Fibroblast of skin of abdomen (primary cell): ENCODE measurements at regions not wholly inside any gene's neighbourhood (a gene's known extent, or its start where the extent isn't known, plus 50 kb on each side); places are given as distances from the start of the nearest gene placed in this dataset.

Experiments
- DNase-seq: peaks from one replicate; pipeline ENCODE4 v3.0.0-alpha.2; 2013

DNA sequence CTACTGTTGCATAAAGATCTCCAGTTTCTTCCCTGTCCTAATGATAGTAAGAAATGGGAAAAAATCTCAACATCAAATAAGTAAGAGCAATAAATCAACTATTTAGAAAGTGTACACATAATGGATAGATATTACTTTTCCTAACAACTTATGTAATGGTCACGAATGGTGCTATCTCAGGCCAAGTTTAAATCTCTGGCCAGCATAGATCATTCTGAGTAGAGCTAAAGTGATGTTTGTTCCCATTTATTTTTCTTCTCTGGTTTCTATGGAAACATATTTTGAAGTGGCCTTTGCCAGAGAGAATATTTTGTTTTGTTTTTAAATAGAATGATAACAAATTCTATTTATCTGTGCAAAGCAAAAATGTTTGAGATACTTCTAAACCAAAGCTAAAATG, 249.7 kb upstream of the TTC14 start:
- DNase-seq = no peak

DNA sequence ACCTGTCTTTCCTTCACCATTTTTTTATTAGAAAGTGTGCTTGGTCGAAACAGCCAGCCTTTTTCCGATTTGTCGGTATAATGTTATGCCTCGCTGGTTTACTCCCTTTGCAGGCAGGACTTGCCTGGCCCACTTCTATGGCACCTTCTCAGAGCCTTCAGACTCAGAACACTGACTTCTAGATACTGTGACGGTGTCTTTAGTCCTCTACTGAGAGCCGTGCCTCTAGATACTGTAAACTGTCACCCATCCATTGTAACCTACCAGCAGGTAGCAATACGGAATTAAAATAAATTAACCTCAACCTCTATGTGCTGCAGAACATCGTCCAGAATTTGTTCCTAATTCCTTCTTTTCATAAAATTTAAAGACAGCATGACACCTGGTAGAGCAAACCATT, 247.7 kb upstream of the TTC14 start:
- DNase-seq = no peak

DNA sequence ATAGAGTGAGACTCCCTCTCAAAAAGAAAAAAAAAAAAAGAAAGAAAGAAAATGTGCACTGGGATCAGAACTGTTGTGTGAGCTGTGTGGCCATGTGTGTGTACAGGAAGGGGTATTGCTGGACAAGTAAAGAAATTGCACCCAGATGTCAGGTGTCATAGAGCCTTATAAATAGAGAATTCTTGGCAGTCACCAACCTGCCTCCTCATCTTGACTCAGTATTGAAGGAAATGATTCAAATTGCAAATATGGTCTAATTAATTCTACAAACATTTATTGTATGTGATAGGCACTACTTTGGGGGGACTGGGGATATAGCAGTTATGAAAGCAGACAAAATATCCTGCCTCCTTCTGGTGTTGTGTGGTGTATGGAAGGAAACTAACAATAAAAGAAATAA, 243.8 kb upstream of the TTC14 start:
- peak; percentile 63 for DNase-seq

DNA sequence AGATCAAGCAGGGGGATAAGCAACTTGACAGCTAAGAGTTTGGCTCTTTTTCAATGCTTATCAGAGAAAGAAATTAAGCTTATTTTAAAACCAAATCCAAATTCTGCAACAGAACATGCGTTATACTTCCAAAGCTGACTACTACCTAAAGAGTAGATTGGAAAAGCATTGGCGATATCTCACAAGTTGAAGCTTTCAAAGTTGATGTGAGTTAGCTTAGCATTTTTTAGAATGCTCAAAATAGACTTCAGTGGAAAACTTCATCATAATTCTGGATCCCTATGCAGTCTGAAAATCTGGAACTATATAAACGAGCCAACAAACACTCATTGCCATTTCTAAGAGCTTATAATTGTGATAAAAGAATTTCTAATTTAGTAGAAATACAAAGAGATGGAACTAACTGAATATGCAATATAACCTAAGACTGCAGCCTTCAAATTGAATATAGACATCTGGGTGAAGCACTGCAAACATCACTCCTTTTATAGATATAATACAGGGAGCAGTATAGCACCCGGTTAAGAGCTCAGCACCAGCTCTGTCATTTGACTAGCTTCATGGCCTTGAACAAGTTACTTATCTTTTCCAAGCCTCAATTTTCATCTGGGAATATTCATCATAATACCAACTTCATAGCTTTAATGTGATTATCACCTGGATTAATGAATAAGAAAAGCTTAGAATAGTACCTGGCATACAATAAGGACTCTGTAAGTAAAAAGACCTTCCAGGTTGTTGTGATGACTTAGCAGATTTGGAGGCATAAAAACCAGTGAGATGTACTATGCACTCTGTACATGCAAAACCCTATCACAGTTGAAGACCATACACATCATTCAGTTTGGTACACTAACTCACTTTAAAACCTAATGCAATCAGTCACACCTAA, 242.7 kb upstream of the TTC14 start:
- no peak for DNase-seq

DNA sequence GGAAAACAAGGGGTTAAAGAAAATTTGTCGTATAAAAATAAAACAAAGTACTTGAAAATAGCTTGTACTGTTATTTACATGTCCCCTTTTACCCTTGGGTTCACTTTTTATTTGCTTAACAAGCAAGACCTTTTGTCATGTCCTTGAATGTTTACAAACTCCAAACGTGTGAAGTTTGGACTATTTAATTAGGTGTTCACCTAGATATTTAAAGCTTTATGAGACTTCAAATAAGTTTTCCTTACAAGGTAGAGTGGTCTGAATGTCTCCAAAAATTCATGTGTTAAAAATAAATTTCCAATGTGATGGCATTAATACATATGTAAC, 242.0 kb upstream of the TTC14 start:
- no peak for DNase-seq

DNA sequence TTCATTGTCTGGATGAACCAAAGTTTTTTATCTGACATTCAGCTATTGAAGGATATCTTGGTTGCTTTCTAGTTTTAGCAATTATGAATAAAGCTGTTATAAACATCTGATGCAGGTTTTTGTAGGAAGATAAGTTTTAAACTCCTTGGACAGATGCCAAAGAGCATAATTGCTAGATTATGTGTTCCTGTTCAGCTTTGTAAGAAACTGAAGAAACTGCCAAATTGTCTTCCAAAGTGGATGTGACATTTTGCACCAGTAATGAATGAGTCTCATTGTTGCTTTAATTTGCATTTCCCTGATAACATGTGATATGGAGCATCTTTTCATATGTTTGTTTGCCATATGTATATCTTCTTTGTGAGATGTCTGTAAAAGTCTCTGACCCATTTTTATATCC, 239.9 kb upstream of the TTC14 start:
- no peak for DNase-seq

DNA sequence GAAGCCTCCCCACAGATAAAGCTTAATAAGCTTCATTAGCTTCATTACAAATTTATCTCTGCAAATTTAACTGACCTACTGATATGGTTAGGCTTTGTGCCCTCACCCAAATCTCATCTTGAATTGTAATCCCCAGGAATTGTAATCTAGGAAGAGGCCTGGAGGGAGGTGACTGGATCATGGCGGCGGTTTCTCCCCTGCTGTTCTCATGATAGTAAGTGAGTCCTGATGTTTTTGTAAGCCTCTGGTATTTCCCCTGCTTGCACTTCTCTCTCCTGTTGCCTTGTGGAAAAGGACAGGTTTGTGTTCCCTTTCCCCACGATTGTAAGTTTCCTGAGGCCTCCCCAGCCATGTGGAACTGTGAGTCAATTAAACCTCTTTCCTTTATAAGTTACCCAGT, 226.1 kb upstream of the TTC14 start:
- no peak for DNase-seq

DNA sequence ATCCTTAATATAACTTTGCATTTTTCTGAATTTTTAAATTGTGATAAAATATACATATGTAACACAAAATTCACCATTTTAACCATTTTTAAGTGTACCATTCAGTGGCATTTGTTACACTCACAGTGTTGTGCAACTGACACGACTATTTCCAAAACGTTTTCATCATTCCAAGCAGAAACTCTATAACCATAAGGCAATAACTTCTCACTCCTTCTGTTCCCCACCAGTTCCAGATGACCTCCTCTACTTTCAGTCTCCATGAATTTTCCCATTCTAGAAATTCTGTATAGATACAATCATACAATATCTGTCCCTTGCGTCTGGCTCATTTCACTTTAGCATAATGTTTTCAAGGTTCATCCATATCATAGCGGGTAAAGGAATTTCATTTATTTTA, 223.5 kb upstream of the TTC14 start:
- no peak for DNase-seq

DNA sequence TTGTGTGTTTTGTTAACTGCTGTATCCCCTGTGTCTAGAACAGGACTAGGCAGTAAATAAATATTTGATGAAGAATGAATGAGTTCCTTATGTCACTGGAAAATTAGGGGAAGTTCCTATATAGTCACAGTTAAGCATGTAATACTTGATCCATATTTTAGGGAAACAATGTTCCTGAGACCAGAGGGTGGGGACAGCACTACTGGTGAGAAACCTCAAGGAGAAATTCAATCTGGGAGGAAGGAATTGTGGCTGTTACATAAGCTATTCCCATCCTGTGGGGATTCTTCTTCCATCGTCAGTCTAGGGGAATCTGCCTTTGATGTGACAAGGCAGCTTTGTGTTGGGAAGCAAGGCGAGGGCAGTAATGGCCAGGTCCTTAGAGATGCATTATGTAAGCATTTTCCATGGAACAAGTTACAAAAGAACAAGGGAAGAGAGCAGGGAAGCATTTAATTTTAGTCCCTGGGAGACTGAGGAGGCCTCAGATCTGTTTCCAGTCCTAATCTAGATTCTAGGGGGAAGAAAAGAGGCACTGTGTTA, 219.3 kb upstream of the TTC14 start:
- DNase-seq = no peak

DNA sequence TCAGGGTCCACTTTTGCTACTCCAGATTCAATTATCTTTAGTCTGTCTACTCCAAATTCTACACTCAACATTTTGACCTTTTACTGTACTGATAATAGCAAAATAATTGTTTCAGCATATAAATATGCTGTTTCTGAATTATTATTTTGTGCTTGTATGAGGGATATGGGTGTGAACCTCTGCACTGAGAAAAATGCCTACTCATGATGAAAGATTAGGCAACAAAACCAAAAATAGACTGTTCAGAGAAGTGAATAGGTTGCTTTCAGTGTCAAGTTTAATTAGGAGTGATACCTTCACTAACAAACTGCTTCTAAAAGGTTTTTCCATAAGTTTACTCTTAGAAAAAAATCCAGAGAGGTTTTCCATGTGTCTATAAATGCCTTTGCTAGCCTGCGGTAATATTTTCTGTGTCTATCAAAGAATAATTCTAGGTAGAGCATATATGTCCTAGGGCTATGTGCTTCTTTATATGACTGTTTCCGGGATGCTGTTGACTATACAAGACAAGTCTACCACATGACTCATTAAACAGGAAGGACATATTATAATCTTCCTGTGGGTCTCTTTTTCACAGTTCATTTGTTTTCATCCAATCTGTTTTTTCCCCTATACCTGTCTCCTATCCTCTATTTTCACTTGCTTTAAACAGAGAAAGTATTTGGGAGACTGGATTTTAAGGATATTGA, 218.5 kb upstream of the TTC14 start:
- DNase-seq = no peak

DNA sequence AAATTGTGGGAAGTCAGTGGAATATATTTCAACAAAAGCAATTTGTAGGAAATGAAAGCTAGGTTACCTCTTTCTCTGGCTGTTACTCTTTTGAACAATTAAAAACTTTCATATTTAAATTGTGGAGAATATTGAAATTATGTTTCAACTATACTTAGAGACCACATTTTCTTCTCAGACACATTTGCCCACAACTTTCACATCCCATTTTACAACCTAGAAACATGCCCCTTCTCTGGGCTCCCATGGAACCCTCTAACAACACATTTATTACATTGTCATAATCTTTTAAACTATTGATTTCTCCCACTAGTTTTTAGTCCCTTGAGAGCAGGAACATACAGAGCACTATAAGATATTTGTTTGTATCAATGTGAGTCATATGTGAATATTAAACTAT, 211.7 kb upstream of the TTC14 start:
- no peak for DNase-seq

DNA sequence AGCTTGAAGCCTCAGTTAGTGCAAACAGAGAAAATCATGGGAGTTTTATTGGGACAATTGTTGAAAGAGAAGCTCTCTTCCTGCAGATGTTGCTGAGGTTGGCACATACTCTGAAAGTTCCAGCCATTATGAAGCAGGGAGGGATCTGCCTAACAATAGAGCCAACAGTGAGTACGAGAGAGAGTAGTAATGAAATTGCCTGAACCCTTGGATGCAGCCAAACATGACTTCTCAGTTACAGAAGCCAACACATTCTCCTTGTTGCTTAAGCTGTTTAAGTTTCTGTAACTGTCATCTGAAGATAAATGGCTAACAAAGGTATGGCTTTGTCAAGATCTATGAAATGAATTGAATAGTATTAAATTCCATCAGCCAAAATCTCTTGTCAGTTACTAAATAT, 211.0 kb upstream of the TTC14 start:
- DNase-seq = no peak

DNA sequence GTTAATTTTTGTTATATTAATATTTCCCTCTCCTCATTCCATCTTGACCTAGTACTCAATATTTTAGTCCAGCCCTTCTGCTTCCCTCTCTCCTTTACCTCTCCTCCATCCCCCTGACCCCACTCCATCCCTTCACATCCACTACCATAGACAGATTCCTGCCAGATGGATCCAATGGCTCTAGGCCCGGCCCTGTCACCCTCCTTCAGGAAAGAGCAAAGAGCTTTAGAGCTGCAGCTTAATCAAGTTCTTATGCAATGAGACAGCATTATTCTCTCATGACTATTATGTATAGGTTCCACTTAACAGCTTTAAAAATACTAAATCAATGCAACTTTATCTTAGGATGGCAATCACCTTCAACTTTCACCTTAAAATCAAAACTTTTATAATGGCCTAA, 200.7 kb upstream of the TTC14 start:
- peak; percentile 47 for DNase-seq

DNA sequence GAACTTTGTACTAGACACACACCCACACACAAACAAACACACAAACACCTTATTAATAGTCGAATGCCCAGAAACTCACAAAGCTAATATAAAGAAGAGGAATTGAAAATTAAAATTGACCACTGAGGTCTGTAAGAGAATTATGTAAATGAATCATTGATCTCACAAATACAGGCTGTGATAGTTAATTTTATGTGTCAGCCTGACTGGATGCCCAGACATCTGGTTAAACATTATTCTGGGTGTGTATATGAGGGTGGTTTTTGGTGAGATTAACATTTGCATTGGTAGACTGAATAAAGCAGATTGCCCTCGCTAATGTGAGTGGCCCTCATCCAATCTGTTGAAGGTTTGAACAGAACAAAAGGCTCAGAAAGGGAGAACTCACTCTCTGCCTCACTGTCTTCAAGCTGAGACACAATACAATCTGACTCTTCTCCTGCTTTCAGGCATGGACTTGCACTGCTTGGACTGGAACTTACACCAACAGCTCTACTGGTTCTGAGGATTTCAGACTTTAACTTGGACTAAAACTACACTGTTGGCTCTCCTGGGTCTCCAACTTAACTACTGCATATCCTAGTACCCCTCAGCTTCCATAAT, 199.4 kb upstream of the TTC14 start:
- no peak for DNase-seq

DNA sequence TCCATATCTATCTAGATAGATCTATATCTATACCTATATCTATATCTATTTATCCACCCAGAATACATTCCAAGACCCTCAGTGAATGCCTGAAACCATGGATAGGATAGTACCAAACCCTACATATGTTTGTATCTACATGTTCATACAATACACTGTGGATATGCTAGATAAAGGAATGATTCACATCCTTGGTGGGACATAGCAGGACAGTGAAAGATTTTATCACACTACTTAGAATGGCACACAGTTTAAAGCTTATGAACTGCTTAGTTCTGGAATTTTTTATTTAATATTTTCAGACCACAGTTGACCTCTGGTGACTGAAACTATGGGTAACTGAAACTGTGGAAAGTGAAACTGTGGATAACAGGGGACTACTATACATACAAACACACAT, 198.8 kb upstream of the TTC14 start:
- no peak for DNase-seq

DNA sequence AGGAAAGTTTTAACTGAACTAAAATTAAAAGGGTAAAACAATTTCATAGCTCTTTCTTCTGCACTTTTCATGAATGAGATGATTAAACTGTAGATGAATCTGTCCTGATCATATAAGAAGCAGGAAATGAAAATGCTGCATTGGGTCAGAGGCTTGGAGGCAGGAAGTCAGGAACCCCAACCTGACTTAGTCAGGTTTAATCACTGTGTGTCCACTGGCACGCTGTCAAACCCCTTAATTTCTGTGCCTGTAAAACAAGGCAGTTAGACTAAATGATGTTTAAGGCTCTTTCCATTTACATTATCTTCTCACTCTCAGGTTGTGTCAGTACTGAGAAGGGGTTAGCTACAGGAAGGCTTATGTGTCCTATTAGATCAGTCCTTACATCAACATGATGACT, 193.3 kb upstream of the TTC14 start:
- DNase-seq = peak; percentile 46

DNA sequence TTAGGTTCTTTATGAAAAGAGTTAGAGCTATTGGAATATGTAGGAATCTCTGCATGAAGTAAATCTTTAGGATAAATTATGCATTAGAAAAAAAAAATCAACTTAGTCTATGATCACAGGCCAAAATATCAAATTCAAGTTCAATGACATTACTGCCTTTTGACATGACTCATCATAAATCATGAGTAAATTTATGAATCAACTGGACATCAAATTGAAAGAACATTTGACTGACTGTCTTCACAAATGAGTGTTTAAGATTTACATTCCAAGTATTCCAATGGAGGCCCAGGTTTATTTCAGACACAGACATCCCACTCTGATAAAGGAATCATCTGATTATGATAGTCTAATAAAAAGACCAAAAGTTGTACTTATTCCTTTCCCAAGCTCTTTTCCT, 192.8 kb upstream of the TTC14 start:
- DNase-seq = no peak

DNA sequence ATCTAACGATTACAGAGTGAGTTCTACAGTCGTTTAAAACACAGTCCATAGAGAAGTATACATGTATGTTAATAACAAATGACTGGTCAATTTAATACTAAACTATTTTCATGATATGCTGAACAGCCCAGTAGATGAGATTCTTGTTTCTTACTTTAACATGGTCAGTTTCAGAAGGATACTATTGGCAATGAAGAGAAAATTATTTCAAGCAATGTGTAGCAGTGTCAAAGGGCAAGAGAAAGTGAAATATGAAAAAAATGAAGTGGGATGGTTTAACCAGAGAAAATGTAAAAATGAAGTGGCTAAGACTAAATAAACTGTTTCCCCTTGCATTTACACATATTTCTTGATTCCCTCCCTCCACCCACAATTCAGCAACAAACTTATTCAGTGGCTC, 192.1 kb upstream of the TTC14 start:
- no peak for DNase-seq

DNA sequence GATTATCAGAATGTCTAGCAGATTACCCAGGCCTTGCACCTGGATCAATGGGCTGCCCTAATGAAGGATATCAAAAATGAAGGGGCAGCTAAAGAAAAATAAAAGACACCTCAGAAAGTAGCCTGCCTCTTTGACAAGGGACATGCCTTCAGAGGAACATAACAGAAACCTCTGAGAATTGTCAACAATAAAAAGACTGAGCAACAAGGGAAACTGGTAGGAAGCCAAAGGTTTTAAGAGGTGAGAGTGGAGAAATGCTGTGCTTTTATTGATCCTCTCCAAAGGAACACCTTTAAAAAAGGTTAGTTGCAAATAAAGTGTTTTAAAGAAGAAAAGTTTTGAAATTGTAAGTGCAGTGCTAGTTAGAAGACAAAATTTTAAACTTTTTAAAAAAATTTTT, 187.8 kb upstream of the TTC14 start:
- no peak for DNase-seq

DNA sequence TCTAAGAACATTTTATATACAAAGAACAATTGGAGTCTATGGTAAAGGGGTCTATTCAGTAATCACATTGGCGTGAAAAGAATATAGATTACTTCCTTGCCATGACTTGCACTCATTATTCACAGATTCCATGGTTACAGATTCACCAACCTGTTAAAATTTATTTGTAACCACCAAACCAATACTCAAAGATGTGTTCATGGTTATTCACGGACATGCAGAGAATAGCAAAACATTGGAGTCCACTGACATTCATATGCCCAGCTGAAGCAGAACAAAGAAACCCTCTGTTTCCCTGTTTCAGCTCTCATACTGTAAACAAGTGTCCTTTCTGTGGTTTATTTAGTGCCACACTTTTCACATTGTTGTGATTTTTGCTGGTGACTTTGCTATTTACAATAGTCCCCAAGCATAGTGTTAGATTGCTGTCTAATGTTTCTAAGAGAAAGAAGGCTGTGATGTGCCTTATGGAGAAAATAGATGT, 185.8 kb upstream of the TTC14 start:
- DNase-seq = peak; percentile 34

DNA sequence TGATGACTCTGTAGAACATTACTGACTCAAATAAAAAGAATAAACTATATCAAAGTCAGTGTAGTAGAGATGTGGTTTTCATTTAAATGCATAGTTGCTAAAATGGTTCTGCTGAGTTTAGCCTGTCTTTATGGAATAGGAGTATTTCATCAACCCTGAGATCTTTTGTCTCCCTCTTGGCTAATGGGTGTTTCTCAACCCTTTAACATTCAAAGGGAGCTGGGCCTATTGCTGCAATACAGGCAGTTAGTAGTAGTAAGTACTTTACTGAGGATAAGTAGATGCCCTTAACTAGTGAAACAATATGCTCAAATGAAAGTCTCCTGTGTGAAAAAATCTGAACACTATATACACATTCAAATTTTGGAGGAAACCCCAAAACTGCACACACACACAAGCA, 184.7 kb upstream of the TTC14 start:
- no peak for DNase-seq

DNA sequence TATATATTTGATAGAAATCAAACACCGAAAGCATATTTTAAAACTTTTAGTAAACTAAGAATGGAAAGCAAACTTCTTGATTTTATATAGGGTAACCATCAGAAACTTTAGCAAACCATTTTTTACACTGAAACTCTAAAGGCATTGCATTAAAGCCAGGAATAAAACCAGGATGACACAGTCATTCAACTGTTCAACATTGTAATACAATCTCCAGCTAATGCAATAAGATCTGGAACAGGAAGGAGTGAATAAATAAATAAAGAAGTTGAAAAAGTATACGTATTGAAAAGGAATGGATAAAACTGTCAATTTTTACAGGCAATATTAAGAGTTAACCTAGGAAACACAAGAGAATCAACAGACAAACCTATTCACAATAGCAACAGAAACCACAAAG, 181.9 kb upstream of the TTC14 start:
- no peak for DNase-seq

DNA sequence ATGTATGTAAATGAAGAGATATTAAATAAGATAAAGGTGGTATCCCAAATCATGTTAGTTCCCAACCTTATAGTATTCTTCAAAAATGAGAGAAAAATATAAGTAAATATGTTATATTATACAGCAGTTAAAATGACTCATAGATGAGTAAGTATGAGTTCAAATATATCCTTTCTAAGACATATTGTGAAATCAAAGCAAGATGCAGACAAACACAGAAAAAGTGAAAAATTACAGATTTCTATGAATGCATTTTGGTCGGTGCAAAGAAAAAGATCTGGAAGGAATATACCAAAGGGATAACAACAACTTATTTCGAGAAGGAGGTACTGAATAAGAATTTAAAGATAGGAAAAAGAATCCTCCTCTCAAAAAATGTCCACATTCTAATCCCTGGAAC, 181.2 kb upstream of the TTC14 start:
- peak; percentile 14 for DNase-seq

DNA sequence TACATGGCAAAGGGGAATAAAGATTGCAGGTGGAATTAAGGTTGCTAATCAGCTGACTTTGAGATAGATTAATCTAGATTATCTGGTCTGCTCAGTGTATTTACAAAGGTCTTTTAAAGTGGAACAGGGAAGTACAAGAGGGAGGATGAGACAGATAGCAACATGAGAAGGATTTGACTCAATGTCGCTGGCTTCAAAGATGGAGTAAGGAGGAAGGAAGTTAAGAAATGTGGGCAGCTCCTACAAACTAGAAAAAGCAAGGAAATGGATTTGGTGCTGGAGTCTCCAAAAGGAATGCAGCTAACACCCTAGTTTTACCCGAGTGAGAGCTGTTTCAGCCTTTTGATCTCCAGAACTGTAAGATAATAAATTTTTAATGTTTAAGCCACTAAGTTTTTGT, 180.7 kb upstream of the TTC14 start:
- peak; percentile 15 for DNase-seq
